ENCODE measurements at regions not wholly inside any gene's neighbourhood (a gene's known extent, or its start where the extent isn't known, plus 50 kb on each side); places are given as distances from the start of the nearest gene placed in this dataset.

DNA sequence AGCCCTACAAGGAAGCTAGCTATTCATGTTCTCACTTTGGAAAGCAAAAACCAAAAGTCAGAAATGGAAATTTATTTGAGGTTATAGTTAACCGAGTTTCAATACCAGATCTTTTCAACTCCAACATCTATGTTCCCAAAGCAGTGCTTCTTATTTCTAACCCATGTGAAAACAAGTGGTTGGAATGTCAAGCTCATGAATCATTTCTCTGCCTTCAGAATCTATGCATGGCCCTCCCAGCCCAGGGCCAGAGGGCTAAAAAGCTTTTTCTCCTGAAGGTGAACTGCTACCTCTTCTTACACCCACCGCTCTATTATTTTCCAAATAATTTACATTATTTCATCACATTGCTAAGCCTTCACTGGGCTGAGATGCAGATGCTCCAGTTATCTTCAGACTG, 158.4 kb downstream of the SP3 start:
- TF ChIP-seq, protein P1, sequence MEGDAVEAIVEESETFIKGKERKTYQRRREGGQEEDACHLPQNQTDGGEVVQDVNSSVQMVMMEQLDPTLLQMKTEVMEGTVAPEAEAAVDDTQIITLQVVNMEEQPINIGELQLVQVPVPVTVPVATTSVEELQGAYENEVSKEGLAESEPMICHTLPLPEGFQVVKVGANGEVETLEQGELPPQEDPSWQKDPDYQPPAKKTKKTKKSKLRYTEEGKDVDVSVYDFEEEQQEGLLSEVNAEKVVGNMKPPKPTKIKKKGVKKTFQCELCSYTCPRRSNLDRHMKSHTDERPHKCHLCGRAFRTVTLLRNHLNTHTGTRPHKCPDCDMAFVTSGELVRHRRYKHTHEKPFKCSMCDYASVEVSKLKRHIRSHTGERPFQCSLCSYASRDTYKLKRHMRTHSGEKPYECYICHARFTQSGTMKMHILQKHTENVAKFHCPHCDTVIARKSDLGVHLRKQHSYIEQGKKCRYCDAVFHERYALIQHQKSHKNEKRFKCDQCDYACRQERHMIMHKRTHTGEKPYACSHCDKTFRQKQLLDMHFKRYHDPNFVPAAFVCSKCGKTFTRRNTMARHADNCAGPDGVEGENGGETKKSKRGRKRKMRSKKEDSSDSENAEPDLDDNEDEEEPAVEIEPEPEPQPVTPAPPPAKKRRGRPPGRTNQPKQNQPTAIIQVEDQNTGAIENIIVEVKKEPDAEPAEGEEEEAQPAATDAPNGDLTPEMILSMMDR (IDR thresholded peaks at IDR 0.05): no peak
- TF ChIP-seq POLR2AphosphoS5 (IDR thresholded peaks at IDR 0.05): no peak

Data from prostate gland (tissue), 2 donors.